ENCODE measurements at regions not wholly inside any gene's neighbourhood (a gene's known extent, or its start where the extent isn't known, plus 50 kb on each side); places are given as distances from the start of the nearest gene placed in this dataset.
A peak's percentile ranks its signal among the peaks of the same experiment; 100 is the strongest.

DNA sequence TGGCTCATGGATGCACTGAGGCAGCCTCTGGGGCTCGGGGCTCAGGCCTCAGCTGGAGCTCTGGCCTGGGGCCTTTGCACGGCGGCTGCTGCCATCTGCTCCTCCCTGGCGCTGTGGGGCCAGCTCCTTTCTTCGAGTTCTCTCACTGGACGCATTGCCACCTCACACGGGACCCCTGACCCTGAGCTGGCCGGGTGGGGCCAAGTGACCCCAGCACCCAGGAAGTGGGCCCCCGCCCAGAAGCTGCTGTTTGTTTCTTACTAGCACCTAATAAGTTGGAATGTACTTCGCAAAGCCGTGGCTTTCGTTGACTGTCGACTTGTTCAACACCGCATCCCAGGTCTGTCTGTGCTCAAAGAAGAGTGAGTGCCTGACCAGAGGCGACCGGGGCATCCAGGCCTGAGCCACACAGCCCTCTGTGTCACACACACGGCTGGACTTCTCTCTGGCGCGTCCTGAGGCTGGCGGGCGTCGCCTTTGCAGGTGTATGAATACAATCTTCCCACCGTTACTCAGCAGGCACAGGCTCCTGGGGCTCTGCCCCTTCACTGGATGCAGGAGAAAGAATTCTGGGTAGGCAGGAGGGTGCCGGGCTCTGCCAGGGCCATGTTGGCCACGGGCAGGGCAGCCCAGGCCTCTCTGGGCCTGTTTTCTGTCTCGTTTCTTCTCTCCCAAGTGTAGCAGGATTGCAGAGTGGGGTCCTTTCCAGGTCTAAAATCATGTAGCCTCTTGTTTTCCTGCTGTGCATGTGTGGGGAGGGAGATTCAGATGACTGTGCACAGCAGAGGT lies 112.9 kb downstream of the DLL1 start:
- no peaks in the 10 kb centered on the region for H3K9me3 ChIP-seq
- intact Hi-C loops (cut with DNase I): no loop called here
- H3K4me3 ChIP-seq: no peak overlapping the region
- H3K4me1 ChIP-seq: no peaks in the 10 kb centered on the region
- 91% methylated on average over 24 of the region's 26 CpGs for WGBS
- no peak for TF ChIP-seq EP300 (IDR thresholded peaks at IDR 0.05)
- no peaks in the 10 kb centered on the region for H3K36me3 ChIP-seq
- H3K27me3 ChIP-seq: peaks cover 0 to 14% (median 0%) of the 10 kb centered on the region in 4 donors
- DNase-seq (ENCODE audit: extremely low spot score): peak; percentile 90
- H3K27ac ChIP-seq (replicated peaks in 1 of 4): no peak overlapping the region

DNA sequence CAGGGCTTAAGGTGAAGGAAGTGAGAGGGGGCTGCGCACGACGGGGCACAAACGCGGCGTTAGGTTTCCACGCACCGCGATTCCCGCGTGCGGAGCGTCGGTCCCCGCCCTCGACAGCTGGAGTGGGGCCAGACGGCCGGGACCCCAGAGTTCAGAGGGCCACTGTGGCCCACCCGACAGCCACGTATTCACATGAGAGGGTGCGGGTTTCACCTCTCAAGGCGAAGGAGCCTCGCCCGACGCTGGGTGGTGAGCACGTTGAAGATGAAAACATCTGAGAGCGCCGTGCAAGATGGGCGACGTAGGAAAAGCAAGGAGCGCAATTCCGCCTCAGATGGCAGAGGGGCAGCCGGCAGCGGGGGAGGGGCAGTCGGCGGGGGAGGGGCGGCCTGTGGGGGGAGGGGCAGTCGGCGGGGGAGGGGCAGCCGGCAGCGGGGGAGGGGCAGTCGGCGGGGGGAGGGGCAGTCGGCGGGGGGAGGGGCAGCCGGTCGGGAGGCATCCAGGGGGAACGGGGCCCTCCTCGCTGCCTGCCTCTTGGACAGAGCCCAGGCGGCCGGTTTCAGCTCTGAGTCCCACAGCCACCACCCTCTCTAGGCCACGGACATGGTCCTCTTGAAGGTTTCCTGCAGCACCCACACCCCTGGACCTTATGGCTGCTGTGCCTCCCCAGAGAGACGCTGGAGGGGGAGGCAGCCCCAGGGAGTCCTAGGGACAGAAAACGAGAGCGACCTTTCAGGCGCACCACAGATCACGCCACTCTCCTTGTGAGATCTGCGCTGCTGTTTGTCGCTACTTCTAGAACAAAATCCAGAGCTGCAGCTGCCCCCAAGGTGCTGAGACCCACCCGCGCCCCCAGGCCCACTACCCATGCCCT lies 113.7 kb downstream of the DLL1 start:
- no peaks in the 10 kb centered on the region for H3K9me3 ChIP-seq
- TF ChIP-seq EP300 (IDR thresholded peaks at IDR 0.05) (no peak), POLR2A (IDR thresholded peaks at IDR 0.05; ENCODE audit: low read depth) (no peak), POLR2AphosphoS5 (IDR thresholded peaks at IDR 0.05) (no peak)
- TF ChIP-seq, protein P1, sequence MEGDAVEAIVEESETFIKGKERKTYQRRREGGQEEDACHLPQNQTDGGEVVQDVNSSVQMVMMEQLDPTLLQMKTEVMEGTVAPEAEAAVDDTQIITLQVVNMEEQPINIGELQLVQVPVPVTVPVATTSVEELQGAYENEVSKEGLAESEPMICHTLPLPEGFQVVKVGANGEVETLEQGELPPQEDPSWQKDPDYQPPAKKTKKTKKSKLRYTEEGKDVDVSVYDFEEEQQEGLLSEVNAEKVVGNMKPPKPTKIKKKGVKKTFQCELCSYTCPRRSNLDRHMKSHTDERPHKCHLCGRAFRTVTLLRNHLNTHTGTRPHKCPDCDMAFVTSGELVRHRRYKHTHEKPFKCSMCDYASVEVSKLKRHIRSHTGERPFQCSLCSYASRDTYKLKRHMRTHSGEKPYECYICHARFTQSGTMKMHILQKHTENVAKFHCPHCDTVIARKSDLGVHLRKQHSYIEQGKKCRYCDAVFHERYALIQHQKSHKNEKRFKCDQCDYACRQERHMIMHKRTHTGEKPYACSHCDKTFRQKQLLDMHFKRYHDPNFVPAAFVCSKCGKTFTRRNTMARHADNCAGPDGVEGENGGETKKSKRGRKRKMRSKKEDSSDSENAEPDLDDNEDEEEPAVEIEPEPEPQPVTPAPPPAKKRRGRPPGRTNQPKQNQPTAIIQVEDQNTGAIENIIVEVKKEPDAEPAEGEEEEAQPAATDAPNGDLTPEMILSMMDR (IDR thresholded peaks at IDR 0.05): no peak

DNA sequence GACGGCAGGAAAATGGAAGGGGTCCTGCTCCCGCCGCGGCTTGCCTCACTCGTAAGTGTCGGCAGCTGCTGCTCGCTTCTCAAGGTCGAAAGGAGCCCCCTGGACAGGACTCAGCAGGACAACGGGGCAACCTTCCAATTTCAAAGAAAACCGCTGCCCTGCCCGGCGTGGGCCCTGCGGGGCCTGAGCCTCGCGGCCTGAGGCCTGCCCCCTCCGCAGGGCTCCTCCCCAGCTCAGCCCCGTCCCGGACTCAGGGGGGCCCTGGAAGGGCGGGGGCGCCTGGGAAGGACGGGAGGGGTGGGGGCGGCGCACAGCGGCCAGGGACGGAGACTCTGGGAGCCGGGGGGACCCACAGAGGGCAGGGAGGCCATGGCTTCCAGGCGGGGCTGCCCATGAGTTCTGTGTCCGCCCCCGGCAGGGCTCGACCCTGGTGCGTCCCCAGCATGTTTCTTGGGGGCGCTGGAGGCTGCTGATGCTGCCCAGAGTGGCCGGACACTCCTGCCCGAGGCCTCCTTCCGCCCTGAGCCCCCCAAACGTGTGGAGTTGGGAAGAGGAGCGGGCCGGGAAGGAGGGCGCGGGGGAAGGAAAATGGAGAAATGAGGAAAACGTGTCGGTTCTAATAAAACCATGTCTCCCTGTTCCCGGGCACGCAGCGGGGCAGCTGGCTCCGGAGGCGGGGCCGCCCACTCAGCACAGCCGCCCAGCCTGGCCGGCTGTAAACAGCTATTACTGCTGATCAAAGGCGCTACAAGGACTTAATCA lies 114.6 kb downstream of the DLL1 start:
- Histone ChIP-seq H3K27ac (replicated peaks in 1 of 4) (no peak overlapping the region), H3K27me3 (peaks cover 0 to 14% (median 0%) of the 10 kb centered on the region in 4 donors), H3K36me3 (no peaks in the 10 kb centered on the region), H3K4me3 (no peak overlapping the region), H3K9me3 (no peaks in the 10 kb centered on the region), H3K4me1 (no peaks in the 10 kb centered on the region)
- no peak for DNase-seq (ENCODE audit: extremely low spot score)
- WGBS: 84% methylated on average over 42 of the region's 51 CpGs
- TF ChIP-seq POLR2AphosphoS5 (IDR thresholded peaks at IDR 0.05) (no peak), POLR2A (IDR thresholded peaks at IDR 0.05; ENCODE audit: low read depth) (no peak), EP300 (IDR thresholded peaks at IDR 0.05) (no peak)
- TF ChIP-seq, protein P1 (IDR thresholded peaks at IDR 0.05): no peak
- intact Hi-C loops (cut with DNase I): no loop called here

More for the DNA sequence above, 113.7 kb downstream of the DLL1 start:
- 84% methylated on average over 47 of the region's 61 CpGs for WGBS
- peak; percentile 47 for DNase-seq (ENCODE audit: extremely low spot score)
- H3K36me3 ChIP-seq: no peaks in the 10 kb centered on the region
- no peak overlapping the region for H3K4me3 ChIP-seq
- no peaks in the 10 kb centered on the region for H3K4me1 ChIP-seq
- H3K27ac ChIP-seq (replicated peaks in 1 of 4): no peak overlapping the region
- intact Hi-C loops (cut with DNase I): no loop called here
- H3K27me3 ChIP-seq: peaks cover 0 to 14% (median 0%) of the 10 kb centered on the region in 4 donors

DNA sequence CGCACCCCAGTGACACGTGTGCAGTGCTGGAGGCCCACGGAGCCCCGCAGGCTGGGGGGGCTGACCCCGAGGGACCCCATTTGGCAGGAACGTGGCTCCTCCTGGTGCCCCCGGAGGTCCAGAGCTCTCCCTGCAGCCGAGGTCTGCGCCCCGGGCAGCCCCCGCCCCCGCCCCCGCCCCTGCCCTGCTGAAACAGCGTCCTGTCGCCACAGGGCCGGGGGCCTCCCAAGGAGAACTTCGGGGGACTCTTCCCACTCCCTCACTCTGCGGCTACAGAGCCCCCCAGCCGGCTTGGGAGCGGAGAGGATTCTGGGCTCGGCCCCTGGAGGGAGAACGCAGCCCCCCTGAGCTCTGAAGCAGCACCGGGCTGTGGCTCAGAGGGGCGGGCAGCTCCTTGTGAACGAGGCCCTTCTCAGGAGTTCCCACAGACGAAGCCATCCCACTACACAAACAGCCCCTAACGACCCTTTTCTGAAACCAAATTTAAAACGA lies 115.2 kb downstream of the DLL1 start:
- Histone ChIP-seq H3K27me3 (peaks cover 0 to 14% (median 0%) of the 10 kb centered on the region in 4 donors), H3K9me3 (no peaks in the 10 kb centered on the region), H3K36me3 (no peaks in the 10 kb centered on the region), H3K4me3 (no peak overlapping the region), H3K4me1 (no peaks in the 10 kb centered on the region), H3K27ac (replicated peaks in 1 of 4) (no peak overlapping the region)
- no peak for TF ChIP-seq POLR2A (IDR thresholded peaks at IDR 0.05; ENCODE audit: low read depth)
- TF ChIP-seq, protein P1 (IDR thresholded peaks at IDR 0.05): no peak
- TF ChIP-seq EP300 (IDR thresholded peaks at IDR 0.05): no peak
- TF ChIP-seq POLR2AphosphoS5 (IDR thresholded peaks at IDR 0.05): no peak
- DNase-seq (ENCODE audit: extremely low spot score): peak; percentile 57
- intact Hi-C loops (cut with DNase I): no loop called here
- 60% methylated on average over 2 of the region's 28 CpGs for WGBS

Measured in esophagus muscularis mucosa (tissue), 4 donors.